HL-60 (cell line): ENCODE measurements at regions not wholly inside any gene's neighbourhood (a gene's known extent, or its start where the extent isn't known, plus 50 kb on each side); places are given as distances from the start of the nearest gene placed in this dataset.

Source experiments
- DNase-seq, 2 experiments: peaks; one replicate each; pipeline ENCODE4 v3.0.0-alpha.2; 2010 to 2020; ENCODE audit warnings: low read depth in 1 of 2, low spot score in 1 of 2
- H3K27ac ChIP-seq: fragments of 250-450 bp; sonication (Bioruptor Pico); replicated peaks from 2 replicates; pipeline ENCODE4 v1.5.1; 2020; ENCODE audit warnings: mild to moderate bottlenecking, moderate library complexity
- H3K27me3 ChIP-seq: fragments of 250-450 bp; sonication (Bioruptor Pico); 2 replicates; pipeline ENCODE4 v1.5.1; 2021; ENCODE audit warnings: mild to moderate bottlenecking, moderate library complexity; ENCODE audit not compliant: insufficient read depth, poor library complexity, severe bottlenecking
- H3K4me3 ChIP-seq: replicated peaks from 2 replicates; pipeline ENCODE4 v1.5.1; 2011; ENCODE audit warnings: mild to moderate bottlenecking, control low read depth, low read length; ENCODE audit not compliant: insufficient read depth
- CTCF ChIP-seq: IDR thresholded peaks from one replicate; pipeline ENCODE4 v1.5.1; 2011; ENCODE audit warnings: low read length, control low read depth, inconsistent platforms; ENCODE audit not compliant: insufficient read depth
- GABPA ChIP-seq: IDR thresholded peaks from 2 replicates; pipeline ENCODE4 v1.6.1; 2012; ENCODE audit warnings: low read depth
- POLR2AphosphoS5 ChIP-seq: IDR thresholded peaks from 2 replicates; pipeline ENCODE4 v1.6.1; 2012; ENCODE audit warnings: low read depth
- REST ChIP-seq: IDR thresholded peaks from 2 replicates; pipeline ENCODE4 v1.6.1; 2012; ENCODE audit warnings: low read depth; ENCODE audit not compliant: insufficient replicate concordance
- SPI1 ChIP-seq: IDR thresholded peaks from 2 replicates; pipeline ENCODE4 v1.6.1; 2012; ENCODE audit warnings: low read depth, mild to moderate bottlenecking, borderline replicate concordance

GRCh38 chr22:27063406-27063805 is 406.0 kb downstream of the MIAT start:
- Histone ChIP-seq H3K4me3 (no peak overlapping the region), H3K27ac (no peak overlapping the region), H3K27me3 (no peaks in the 10 kb centered on the region)
- TF ChIP-seq SPI1 (no peak), CTCF (no peak), GABPA (no peak), REST (no peak), POLR2AphosphoS5 (no peak)
- DNase-seq: no peak

- DNase-seq: no peak
- Histone ChIP-seq H3K4me3 (no peak overlapping the region), H3K27me3 (no peaks in the 10 kb centered on the region), H3K27ac (no peak overlapping the region)
- TF ChIP-seq CTCF (no peak), GABPA (no peak), REST (no peak), SPI1 (no peak), POLR2AphosphoS5 (no peak)
Measured at GRCh38 chr22:27063841-27064240, 406.5 kb downstream of the MIAT start.

- H3K4me3 ChIP-seq: no peak overlapping the region
- TF ChIP-seq SPI1 (no peak), POLR2AphosphoS5 (no peak), REST (no peak), GABPA (no peak), CTCF (no peak)
- no peak overlapping the region for H3K27ac ChIP-seq
- H3K27me3 ChIP-seq: no peaks in the 10 kb centered on the region
- no peak for DNase-seq
Measured at GRCh38 chr22:27064386-27064785, 407.0 kb downstream of the MIAT start.
